22Rv1 (cell line): ENCODE measurements at regions not wholly inside any gene's neighbourhood (a gene's known extent, or its start where the extent isn't known, plus 50 kb on each side); places are given as distances from the start of the nearest gene placed in this dataset.

ENCODE experiments used
- CTCF ChIP-seq: fragments of 450-650 bp; IDR thresholded peaks from 2 replicates; pipeline ENCODE4 v1.5.1; 2017; ENCODE audit warnings: mild to moderate bottlenecking
- ZFX ChIP-seq: fragments of 450-650 bp; IDR thresholded peaks from 2 replicates; pipeline ENCODE4 v1.6.1; 2017; ENCODE audit warnings: antibody characterized with exemption, borderline replicate concordance

GRCh38 chr12:68420225-68421010, 88.3 kb upstream of the MDM1 start:
- TF ChIP-seq CTCF (no peak), ZFX (no peak)
